Gastroesophageal sphincter (tissue), 4 donors: ENCODE measurements at regions not wholly inside any gene's neighbourhood (a gene's known extent, or its start where the extent isn't known, plus 50 kb on each side); places are given as distances from the start of the nearest gene placed in this dataset.

ENCODE experiments used
- ATAC-seq: fragments of 150-250 bp; one replicate; pipeline ENCODE4 v1.9.1; 2016; ENCODE audit warnings: mild to moderate bottlenecking, moderate library complexity
- H3K27ac ChIP-seq, 4 donors: fragments of 200-600 bp; sonication (generic) in 3 of 4; 1 replicate in 3 of 4; 2 replicates in 1 of 4; pipeline ENCODE4 v1.5.1; 2016 to 2019
- H3K27me3 ChIP-seq: fragments of 200-600 bp; sonication (generic); one replicate; pipeline ENCODE4 v1.5.1; 2019
- H3K36me3 ChIP-seq, 2 donors: fragments of 200-600 bp; sonication (generic); one replicate each; pipeline ENCODE4 v1.5.1; 2019; ENCODE audit warnings: control low read depth in 1 of 2
- H3K4me1 ChIP-seq, 3 donors: fragments of 200-600 bp; sonication (generic); 1 replicate in 2 of 3; 2 replicates in 1 of 3; pipeline ENCODE4 v1.5.1; 2016 to 2019; ENCODE audit warnings: control low read depth in 2 of 3
- H3K4me3 ChIP-seq, 2 donors: fragments of 200-600 bp; sonication (generic); one replicate each; pipeline ENCODE4 v1.5.1; 2019; ENCODE audit warnings: mild to moderate bottlenecking in 1 of 2, moderate library complexity in 1 of 2
- H3K9me3 ChIP-seq, 3 donors: fragments of 200-600 bp; sonication (generic); one replicate each; pipeline ENCODE4 v1.5.1; 2017 to 2019; ENCODE audit warnings: control low read depth in 2 of 3
- EP300 ChIP-seq: sonication (generic); formaldehyde crosslinking; IDR thresholded peaks from one replicate; pipeline ENCODE4 v1.6.1; 2017; ENCODE audit warnings: antibody characterized with exemption, mild to moderate bottlenecking
- POLR2A ChIP-seq, 2 donors: fragments of 450-650 bp; IDR thresholded peaks; one replicate each; pipeline ENCODE4 v1.6.1; 2017; ENCODE audit warnings: antibody characterized with exemption in 2 of 2, mild to moderate bottlenecking in 2 of 2, moderate library complexity in 1 of 2
- POLR2AphosphoS5 ChIP-seq: sonication (generic); formaldehyde crosslinking; IDR thresholded peaks from one replicate; pipeline ENCODE4 v1.6.1; 2017; ENCODE audit warnings: antibody characterized with exemption
- WGBS, 2 donors: methylation state at CpG; one replicate each; pipeline ENCODE4 v1.1.5; 2018; ENCODE audit warnings: low coverage in 1 of 2; 5-methylcytosine and 5-hydroxymethylcytosine counted together
- TF ChIP-seq, protein P1 (sequence below), 4 experiments: fragments of 200-600 bp in 2 of 4; fragments of 450-650 bp in 2 of 4; sonication (generic) in 1 of 4; IDR thresholded peaks; one replicate each; pipeline ENCODE4 v1.5.1; 2017 to 2019; ENCODE audit warnings: antibody characterized with exemption in 4 of 4, mild to moderate bottlenecking in 2 of 4, moderate library complexity in 2 of 4

DNA sequence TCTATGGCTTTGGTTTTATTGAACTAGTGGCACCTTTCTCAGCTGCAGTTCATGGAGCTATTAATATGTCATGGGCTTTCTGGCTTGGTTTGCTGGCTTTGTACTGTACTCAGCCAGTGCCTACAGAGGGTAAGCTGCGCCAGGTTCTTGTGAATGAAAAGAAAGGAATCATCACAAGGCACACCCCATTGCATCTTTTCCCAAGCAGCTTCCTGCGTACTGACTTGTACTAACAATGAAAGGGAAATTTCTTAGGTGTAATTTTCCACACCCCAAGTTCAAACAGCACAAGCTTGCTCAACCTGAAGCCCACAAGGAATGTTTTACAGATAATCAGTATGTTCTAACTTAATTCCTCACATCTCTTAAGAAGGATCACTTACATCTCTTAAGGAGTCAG, 78.0 kb upstream of the TNFSF18 start:
- 86 to 94% methylated on average over 1 to 2 of the region's 2 CpGs for WGBS, 2 donors
- no peaks in the 10 kb centered on the region for H3K9me3 ChIP-seq
- no peaks in the 10 kb centered on the region for H3K27me3 ChIP-seq
- H3K27ac ChIP-seq = no peak overlapping the region
- H3K36me3 ChIP-seq = no peaks in the 10 kb centered on the region
- no peak overlapping the region for H3K4me3 ChIP-seq
- TF ChIP-seq, protein P1, sequence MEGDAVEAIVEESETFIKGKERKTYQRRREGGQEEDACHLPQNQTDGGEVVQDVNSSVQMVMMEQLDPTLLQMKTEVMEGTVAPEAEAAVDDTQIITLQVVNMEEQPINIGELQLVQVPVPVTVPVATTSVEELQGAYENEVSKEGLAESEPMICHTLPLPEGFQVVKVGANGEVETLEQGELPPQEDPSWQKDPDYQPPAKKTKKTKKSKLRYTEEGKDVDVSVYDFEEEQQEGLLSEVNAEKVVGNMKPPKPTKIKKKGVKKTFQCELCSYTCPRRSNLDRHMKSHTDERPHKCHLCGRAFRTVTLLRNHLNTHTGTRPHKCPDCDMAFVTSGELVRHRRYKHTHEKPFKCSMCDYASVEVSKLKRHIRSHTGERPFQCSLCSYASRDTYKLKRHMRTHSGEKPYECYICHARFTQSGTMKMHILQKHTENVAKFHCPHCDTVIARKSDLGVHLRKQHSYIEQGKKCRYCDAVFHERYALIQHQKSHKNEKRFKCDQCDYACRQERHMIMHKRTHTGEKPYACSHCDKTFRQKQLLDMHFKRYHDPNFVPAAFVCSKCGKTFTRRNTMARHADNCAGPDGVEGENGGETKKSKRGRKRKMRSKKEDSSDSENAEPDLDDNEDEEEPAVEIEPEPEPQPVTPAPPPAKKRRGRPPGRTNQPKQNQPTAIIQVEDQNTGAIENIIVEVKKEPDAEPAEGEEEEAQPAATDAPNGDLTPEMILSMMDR (IDR thresholded peaks at IDR 0.05) = no peak
- TF ChIP-seq POLR2A (IDR thresholded peaks at IDR 0.05) = no peak
- TF ChIP-seq EP300 = no peak
- no peak for TF ChIP-seq POLR2AphosphoS5
- no peaks in the 10 kb centered on the region for H3K4me1 ChIP-seq
- no peak for ATAC-seq

DNA sequence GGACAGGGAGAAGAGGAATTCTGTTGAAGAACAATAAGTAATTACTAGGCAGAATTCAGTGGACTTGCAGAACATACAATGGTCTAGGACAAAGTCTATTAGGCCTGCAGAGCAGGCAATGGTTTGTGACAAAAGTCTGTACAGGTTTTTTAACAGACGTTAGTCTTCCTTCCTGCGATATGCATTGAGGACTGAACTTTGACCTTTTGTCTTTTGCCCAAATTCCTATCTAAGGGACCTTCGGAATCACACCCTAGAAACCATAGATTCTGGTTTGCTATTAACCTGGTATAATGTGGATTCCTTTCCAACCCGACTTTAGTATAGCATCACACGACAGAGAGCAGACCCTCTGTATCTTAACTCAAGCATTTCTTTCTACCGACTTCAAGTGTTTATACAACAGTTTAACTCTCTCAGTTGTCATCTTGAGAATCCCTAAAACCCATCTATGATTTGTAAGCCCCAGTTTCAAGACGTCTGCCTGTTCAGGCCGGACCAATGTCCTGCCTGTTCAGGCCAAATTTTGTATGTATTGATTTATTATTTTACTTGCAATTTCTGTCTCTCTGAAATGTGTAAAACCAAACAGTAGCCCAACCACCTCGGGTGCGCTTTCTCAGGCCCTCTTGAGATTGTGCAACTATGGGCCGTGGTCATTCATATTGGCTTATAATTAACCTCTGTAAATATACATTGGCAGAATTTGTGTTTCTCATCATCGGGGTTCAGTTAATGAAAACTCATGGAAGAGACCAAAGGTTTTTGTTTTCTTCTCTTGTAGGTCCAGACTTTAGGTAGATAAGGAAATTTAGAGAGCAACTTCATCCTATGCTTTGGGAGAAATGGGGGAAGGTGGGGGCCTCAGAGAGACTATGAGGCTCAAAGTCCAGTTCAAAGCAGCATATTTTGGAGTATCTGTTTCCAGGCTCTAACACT, 76.9 kb upstream of the TNFSF18 start:
- TF ChIP-seq EP300 = no peak
- no peak for TF ChIP-seq POLR2A (IDR thresholded peaks at IDR 0.05)
- H3K27ac ChIP-seq = no peak overlapping the region
- H3K36me3 ChIP-seq = no peaks in the 10 kb centered on the region
- 93% methylated on average over 8 to 10 of the region's 12 CpGs for WGBS, 2 donors
- no peak for ATAC-seq
- H3K4me1 ChIP-seq = peaks cover 1 to 11% (median 1%) of the 10 kb centered on the region in 3 donors
- no peaks in the 10 kb centered on the region for H3K9me3 ChIP-seq
- H3K27me3 ChIP-seq = no peaks in the 10 kb centered on the region
- no peak overlapping the region for H3K4me3 ChIP-seq

DNA sequence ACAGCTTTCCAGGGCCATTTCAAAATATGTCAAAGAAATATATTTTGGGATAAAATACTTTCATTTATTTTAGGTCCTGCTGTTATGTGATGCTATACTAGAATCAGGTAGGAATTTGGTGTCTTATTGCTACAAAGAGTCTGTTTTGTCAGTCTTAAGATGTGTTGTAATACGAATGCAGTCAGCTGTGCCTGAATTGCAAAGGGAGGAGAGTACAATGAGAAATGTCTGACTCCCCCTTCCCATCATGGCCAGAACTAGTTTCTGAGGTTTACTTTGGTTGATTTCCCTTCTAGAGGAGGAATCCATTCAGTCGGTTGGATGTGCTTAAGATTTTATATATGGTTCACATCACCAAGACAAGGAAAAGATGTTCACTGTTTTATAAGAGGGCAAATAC, 75.7 kb upstream of the TNFSF18 start:
- peaks cover 4 to 19% (median 5%) of the 10 kb centered on the region in 3 donors for H3K4me1 ChIP-seq
- 58 to 67% methylated on average over 2 of the region's 2 CpGs for WGBS, 2 donors
- H3K9me3 ChIP-seq = no peaks in the 10 kb centered on the region
- H3K36me3 ChIP-seq = no peaks in the 10 kb centered on the region
- H3K27ac ChIP-seq = no peak overlapping the region
- H3K27me3 ChIP-seq = no peaks in the 10 kb centered on the region
- TF ChIP-seq POLR2A (IDR thresholded peaks at IDR 0.05) = no peak
- TF ChIP-seq EP300 = no peak
- TF ChIP-seq POLR2AphosphoS5 = no peak
- TF ChIP-seq, protein P1 (IDR thresholded peaks at IDR 0.05) = no peak
- no peak for ATAC-seq
- no peak overlapping the region for H3K4me3 ChIP-seq

DNA sequence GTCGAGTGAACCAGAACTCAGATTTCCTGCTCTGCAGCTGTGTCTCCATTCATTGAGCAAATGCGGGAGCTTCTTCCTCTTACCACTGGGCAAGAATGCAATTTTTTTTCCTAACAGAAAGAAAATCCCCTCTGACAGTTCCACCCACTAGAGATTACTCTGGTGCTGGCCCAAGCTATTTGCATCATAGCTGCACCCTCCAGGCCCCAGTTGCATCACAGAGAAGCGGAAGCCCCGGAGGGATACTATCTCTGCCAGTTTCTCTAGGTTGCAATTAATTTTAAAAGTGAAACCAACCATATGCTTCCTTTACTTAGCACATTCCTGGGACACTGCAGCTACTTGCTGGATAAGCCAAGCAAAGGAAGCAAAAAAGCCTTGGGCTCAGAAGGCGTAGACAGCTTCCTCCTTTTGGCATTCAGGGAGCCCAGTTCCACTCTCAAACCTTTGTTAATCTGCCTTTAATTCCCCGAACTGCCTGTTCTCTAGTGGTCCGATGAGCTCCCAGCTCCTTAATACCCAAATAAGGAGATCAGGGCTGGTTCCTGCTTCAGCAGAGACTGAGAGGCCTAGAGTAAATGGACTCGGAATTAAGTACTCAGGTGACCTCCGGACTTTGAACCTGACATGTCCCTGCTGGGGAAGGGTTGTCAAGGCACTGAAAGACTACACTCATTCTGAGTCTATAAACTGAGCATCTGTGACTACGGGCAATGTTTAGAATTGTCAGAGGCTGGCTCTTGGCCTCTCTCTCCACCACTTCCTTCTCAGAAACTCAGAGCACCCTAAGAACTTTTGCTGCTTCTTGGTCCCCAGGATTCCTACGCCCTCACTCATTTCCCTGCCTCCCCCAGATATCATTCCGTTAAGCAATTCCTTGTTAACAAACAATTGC, 72.5 kb upstream of the TNFSF18 start:
- Histone ChIP-seq H3K4me3 (peak overlapping the region; percentile 40 to 44), H3K4me1 (peaks cover 4 to 19% (median 5%) of the 10 kb centered on the region in 3 donors), H3K27ac (peak overlapping the region; percentile 76 to 97 (median 84)), H3K9me3 (no peaks in the 10 kb centered on the region), H3K36me3 (no peaks in the 10 kb centered on the region), H3K27me3 (no peaks in the 10 kb centered on the region)
- ATAC-seq = peak; percentile 94
- 14 to 16% methylated on average over 6 to 9 of the region's 12 CpGs for WGBS, 2 donors
- TF ChIP-seq, protein P1 (IDR thresholded peaks at IDR 0.05) = no peak
- peak; percentile 71 for TF ChIP-seq POLR2AphosphoS5

DNA sequence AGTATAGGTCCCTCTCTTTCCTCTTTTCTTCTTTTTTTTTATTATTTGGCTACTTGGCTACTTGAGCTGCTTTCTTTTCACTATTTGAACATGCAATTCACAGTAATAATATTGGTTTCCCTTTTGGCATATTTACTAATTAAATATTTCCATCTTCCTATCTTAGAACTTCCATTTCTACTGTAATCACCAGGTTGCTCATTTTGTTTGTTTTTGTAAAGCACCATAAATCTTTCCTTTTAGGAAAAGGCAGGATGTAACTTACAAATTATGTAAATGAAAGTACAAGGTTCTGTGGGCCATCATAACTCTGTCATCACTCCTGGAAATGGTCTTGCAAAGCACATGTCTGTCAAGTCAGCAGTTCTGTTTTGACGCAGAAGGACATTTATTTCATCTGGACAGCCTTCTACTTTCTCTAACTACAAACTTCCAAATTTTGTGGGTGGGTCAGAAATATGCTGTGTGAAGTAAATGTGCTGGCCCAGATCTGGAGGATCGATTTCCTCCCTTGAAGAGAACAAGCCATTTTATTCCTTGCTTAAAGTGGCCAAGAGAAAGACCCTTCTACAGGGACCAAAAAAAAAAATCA, 71.7 kb upstream of the TNFSF18 start:
- ATAC-seq = no peak
- peak overlapping the region in 1 of 2 donors; percentile 40 for H3K4me3 ChIP-seq
- 31 to 48% methylated on average over 2 of the region's 2 CpGs for WGBS, 2 donors
- TF ChIP-seq, protein P1 (IDR thresholded peaks at IDR 0.05) = no peak
- no peak for TF ChIP-seq EP300
- no peak for TF ChIP-seq POLR2A (IDR thresholded peaks at IDR 0.05)
- no peak for TF ChIP-seq POLR2AphosphoS5
- no peaks in the 10 kb centered on the region for H3K36me3 ChIP-seq
- H3K4me1 ChIP-seq = peaks cover 4 to 19% (median 5%) of the 10 kb centered on the region in 3 donors
- H3K27ac ChIP-seq = peak overlapping the region; percentile 76 to 97 (median 84)
- H3K9me3 ChIP-seq = no peaks in the 10 kb centered on the region
- H3K27me3 ChIP-seq = no peaks in the 10 kb centered on the region
